ENCODE measurements at regions not wholly inside any gene's neighbourhood (a gene's known extent, or its start where the extent isn't known, plus 50 kb on each side); places are given as distances from the start of the nearest gene placed in this dataset.

- Histone ChIP-seq H3T11ph (ENCODE audit: low read length) (no peak overlapping the region), H2BK20ac (ENCODE audit: low read depth, low read length, poor library complexity, severe bottlenecking) (no peak overlapping the region), H3K23ac (ENCODE audit: insufficient read length, low read depth, low read length) (no peak overlapping the region), H3K9me3 (ENCODE audit: control insufficient read depth, low read depth, low read length) (no peaks in the 10 kb centered on the region), H3K23me2 (ENCODE audit: insufficient read length, low read depth, low read length, poor library complexity, severe bottlenecking) (no peaks in the 10 kb centered on the region), H2AK5ac (ENCODE audit: insufficient read length, low read length) (no peak overlapping the region), H3K4ac (ENCODE audit: low read depth, low read length) (no peak overlapping the region), H3K27ac (ENCODE audit: insufficient read length, low read depth, low read length) (no peak overlapping the region), H3K18ac (ENCODE audit: insufficient read length, low read depth, low read length) (no peak overlapping the region), H4K20me1 (ENCODE audit: control insufficient read depth, insufficient read depth, insufficient read length) (no peaks in the 10 kb centered on the region), H3K4me1 (ENCODE audit: insufficient read depth, low read length) (no peaks in the 10 kb centered on the region), H3K14ac (ENCODE audit: insufficient read depth, low read length) (no peak overlapping the region), H2BK120ac (ENCODE audit: low read depth, low read length, poor library complexity, severe bottlenecking) (no peak overlapping the region), H2BK5ac (ENCODE audit: insufficient read length, low read length) (no peak overlapping the region), H3K79me2 (ENCODE audit: insufficient read depth, low read length) (no peaks in the 10 kb centered on the region), H3K9ac (ENCODE audit: extremely low read depth, insufficient read length, low read length) (no peak overlapping the region), H4K91ac (ENCODE audit: insufficient read length, low read depth, low read length) (no peak overlapping the region), H4K5ac (ENCODE audit: insufficient read length, low read depth, low read length) (no peak overlapping the region), H3K27me3 (ENCODE audit: insufficient read depth, low read length) (no peaks in the 10 kb centered on the region), H2BK12ac (ENCODE audit: insufficient read length, low read depth, low read length) (no peak overlapping the region), H2BK15ac (ENCODE audit: low read depth, low read length) (no peak overlapping the region), H3K4me2 (ENCODE audit: insufficient read depth, insufficient read length, low read length) (no peak overlapping the region), H3K56ac (ENCODE audit: insufficient read length, low read depth, low read length) (no peak overlapping the region), H4K8ac (replicated peaks; ENCODE audit: insufficient read length, low read depth, low read length) (peak overlapping the region; percentile 65), H3K79me1 (ENCODE audit: insufficient read depth, low read depth, low read length, poor library complexity, severe bottlenecking) (no peaks in the 10 kb centered on the region), H2AFZ (ENCODE audit: low read length) (no peak overlapping the region)
- no CpG with 5 or more reads among the region's 5 CpGs for WGBS (ENCODE audit: extremely low coverage, insufficient read length, low lambda C conversion rate)
- DNase-seq, result peak; percentile 46
- peaks cover 38 to 41% of the 10 kb centered on the region in 2 experiments for H3K9me3 Mint-ChIP-seq
- H3K4me1 Mint-ChIP-seq, result peaks cover 9 to 11% of the 10 kb centered on the region in 2 experiments
- no peak overlapping the region for H3K27ac Mint-ChIP-seq
- H3K36me3 Mint-ChIP-seq (ENCODE audit: insufficient read depth in 1 of 3, low read depth in 3 of 3), result peaks cover 2 to 36% (median 10%) of the 10 kb centered on the region in 3 experiments; a peak in 6 of 7 replicates
- H3K27me3 Mint-ChIP-seq (ENCODE audit: low read depth), result no peaks in the 10 kb centered on the region
- peak; percentile 75 for TF ChIP-seq CTCF (conservative IDR thresholded peaks at IDR 0.05)
- H3K4me3 Mint-ChIP-seq, result no peak overlapping the region
These were observed 241.4 kb downstream of the IBTK start for GRCh38 chr6:82006027-82006738.

Data from H9 (cell line).